HG03108 (cell line): ENCODE measurements at regions not wholly inside any gene's neighbourhood (a gene's known extent, or its start where the extent isn't known, plus 50 kb on each side); places are given as distances from the start of the nearest gene placed in this dataset.
A peak's percentile ranks its signal among the peaks of the same experiment; 100 is the strongest.

ENCODE experiments used
- ATAC-seq: cut with Tn5 transposase; IDR thresholded peaks from one replicate; pipeline ENCODE4 v1.9.1; 2021; ENCODE audit warnings: moderate library complexity; ENCODE audit not compliant: unreplicated experiment

GRCh38 chr11:116107229-116107628 is 603.0 kb upstream of the CADM1 start:
- no peak for ATAC-seq

GRCh38 chr11:116104498-116105174 is 600.4 kb upstream of the CADM1 start:
- ATAC-seq: no peak

- ATAC-seq: no peak
These were observed 597.7 kb upstream of the CADM1 start for GRCh38 chr11:116101902-116102301.

- ATAC-seq: no peak
These were observed 595.8 kb upstream of the CADM1 start for GRCh38 chr11:116100016-116100415.

GRCh38 chr11:116099541-116099940 is 595.3 kb upstream of the CADM1 start:
- ATAC-seq: no peak

- ATAC-seq: no peak
These were observed 592.2 kb upstream of the CADM1 start for GRCh38 chr11:116096272-116096995.

- no peak for ATAC-seq
These were observed 589.5 kb upstream of the CADM1 start for GRCh38 chr11:116093481-116094270.

GRCh38 chr11:116093065-116093464 is 588.9 kb upstream of the CADM1 start:
- ATAC-seq: no peak

GRCh38 chr11:116086426-116086825 is 582.2 kb upstream of the CADM1 start:
- ATAC-seq: no peak

GRCh38 chr11:116085031-116085635 is 580.9 kb upstream of the CADM1 start:
- ATAC-seq: no peak

- no peak for ATAC-seq
These were observed 580.3 kb upstream of the CADM1 start for GRCh38 chr11:116084511-116084910.

- ATAC-seq: no peak
These were observed 578.0 kb upstream of the CADM1 start for GRCh38 chr11:116082256-116082655.

GRCh38 chr11:116079580-116079979 is 575.4 kb upstream of the CADM1 start:
- ATAC-seq: no peak

GRCh38 chr11:116078101-116078591 is 573.9 kb upstream of the CADM1 start:
- no peak for ATAC-seq

- ATAC-seq: no peak
These were observed 572.9 kb upstream of the CADM1 start for GRCh38 chr11:116077092-116077491.

- ATAC-seq: peak; percentile 68
These were observed 569.9 kb upstream of the CADM1 start for GRCh38 chr11:116073854-116074837.

GRCh38 chr11:116072601-116073410 is 568.6 kb upstream of the CADM1 start:
- ATAC-seq: no peak

GRCh38 chr11:116072133-116072532 is 567.9 kb upstream of the CADM1 start:
- ATAC-seq: no peak

- no peak for ATAC-seq
These were observed 567.0 kb upstream of the CADM1 start for GRCh38 chr11:116071241-116071640.
